HG03095 (cell line): ENCODE measurements at regions not wholly inside any gene's neighbourhood (a gene's known extent, or its start where the extent isn't known, plus 50 kb on each side); places are given as distances from the start of the nearest gene placed in this dataset.

ENCODE experiments used
- ATAC-seq: cut with Tn5 transposase; IDR thresholded peaks from one replicate; pipeline ENCODE4 v1.9.1; 2021; ENCODE audit warnings: moderate library complexity; ENCODE audit not compliant: unreplicated experiment

- ATAC-seq = no peak
Measured at GRCh38 chr6:84280639-84281038, 53.2 kb upstream of the CEP162 start.

GRCh38 chr6:84280030-84280429 lies 52.6 kb upstream of the CEP162 start:
- ATAC-seq = no peak

- no peak for ATAC-seq
Measured at GRCh38 chr6:84278321-84278998, 51.0 kb upstream of the CEP162 start.
